Hepatocyte (in vitro differentiated cells): ENCODE measurements at regions not wholly inside any gene's neighbourhood (a gene's known extent, or its start where the extent isn't known, plus 50 kb on each side); places are given as distances from the start of the nearest gene placed in this dataset.

Experiments used
- EZH2phosphoT487 ChIP-seq: fragments of 200-600 bp; sonication (generic); IDR thresholded peaks from one replicate; pipeline ENCODE4 v1.6.1; 2018; ENCODE audit warnings: antibody characterized with exemption, mild to moderate bottlenecking, low read depth, moderate library complexity; ENCODE audit not compliant: unreplicated experiment, severe bottlenecking
- TF ChIP-seq, protein P1 (sequence below): fragments of 200-600 bp; sonication (generic); IDR thresholded peaks from 2 replicates; pipeline ENCODE4 v1.5.1; 2016; ENCODE audit warnings: antibody characterized with exemption, mild to moderate bottlenecking; ENCODE audit not compliant: poor library complexity

DNA sequence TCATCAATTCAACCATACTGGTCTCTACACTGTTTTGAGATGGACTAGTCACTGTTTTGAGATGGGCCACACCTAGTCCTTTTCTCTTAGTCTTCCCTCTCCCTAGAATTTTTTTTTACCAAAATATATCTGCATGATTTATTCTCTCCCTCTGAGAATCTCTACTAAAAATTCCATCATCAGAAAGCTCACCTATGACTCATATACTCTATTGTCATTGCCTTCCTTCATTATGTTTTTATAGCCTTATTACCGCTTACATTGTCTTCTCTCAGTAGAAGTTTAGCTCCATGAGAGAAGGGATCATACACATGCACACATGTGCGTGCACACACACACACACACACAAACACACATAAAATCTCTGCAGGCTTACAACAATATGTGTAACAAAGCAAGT lies 303.6 kb downstream of the PCDH10 start:
- TF ChIP-seq, protein P1, sequence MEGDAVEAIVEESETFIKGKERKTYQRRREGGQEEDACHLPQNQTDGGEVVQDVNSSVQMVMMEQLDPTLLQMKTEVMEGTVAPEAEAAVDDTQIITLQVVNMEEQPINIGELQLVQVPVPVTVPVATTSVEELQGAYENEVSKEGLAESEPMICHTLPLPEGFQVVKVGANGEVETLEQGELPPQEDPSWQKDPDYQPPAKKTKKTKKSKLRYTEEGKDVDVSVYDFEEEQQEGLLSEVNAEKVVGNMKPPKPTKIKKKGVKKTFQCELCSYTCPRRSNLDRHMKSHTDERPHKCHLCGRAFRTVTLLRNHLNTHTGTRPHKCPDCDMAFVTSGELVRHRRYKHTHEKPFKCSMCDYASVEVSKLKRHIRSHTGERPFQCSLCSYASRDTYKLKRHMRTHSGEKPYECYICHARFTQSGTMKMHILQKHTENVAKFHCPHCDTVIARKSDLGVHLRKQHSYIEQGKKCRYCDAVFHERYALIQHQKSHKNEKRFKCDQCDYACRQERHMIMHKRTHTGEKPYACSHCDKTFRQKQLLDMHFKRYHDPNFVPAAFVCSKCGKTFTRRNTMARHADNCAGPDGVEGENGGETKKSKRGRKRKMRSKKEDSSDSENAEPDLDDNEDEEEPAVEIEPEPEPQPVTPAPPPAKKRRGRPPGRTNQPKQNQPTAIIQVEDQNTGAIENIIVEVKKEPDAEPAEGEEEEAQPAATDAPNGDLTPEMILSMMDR = no peak
- no peak for TF ChIP-seq EZH2phosphoT487
